HG03196 (cell line): ENCODE measurements at regions not wholly inside any gene's neighbourhood (a gene's known extent, or its start where the extent isn't known, plus 50 kb on each side); places are given as distances from the start of the nearest gene placed in this dataset.

ENCODE experiments used
- ATAC-seq: cut with Tn5 transposase; IDR thresholded peaks from one replicate; pipeline ENCODE4 v1.9.1; 2021; ENCODE audit not compliant: unreplicated experiment

DNA sequence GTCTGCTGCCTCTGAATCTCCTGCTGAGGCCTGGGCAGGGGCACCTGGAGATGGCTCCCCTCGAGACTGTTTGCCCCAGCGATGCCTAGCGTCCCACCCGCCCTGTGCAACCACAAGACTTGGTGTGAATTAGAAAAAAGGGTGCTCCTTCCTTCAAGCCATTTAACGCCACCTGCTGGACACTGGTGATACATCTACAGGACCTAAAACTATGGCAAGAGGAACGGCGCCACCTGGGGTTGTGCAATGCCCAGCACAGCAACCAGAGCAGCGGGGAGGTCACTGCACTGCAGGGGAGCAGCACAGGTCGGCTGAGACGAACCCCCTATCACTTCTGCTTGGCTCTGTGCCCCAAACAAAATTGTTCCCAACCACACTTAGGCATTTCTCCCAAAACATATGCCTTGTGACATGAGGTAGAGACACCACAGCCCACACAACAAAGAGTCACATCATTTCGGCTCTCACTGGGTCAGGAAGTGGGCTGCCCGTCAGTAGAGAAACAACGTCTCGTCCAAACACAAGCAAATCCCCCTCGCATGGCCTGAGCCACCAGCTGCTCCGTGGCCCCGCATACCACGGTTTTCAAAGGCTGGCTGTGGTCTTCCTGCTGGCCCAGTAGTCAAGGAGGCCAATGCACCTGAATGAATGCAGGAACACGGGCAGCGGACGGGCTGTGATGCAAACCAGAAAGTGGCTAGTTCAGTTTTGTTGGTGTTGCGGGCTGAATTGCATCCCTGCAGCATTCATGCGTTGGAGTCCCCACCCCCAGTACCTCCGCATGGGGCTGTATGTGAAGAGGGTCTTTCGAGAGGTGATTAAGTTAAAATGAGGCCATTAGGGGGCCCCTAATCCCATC, 171.9 kb downstream of the SHANK2 start:
- ATAC-seq, result no peak

DNA sequence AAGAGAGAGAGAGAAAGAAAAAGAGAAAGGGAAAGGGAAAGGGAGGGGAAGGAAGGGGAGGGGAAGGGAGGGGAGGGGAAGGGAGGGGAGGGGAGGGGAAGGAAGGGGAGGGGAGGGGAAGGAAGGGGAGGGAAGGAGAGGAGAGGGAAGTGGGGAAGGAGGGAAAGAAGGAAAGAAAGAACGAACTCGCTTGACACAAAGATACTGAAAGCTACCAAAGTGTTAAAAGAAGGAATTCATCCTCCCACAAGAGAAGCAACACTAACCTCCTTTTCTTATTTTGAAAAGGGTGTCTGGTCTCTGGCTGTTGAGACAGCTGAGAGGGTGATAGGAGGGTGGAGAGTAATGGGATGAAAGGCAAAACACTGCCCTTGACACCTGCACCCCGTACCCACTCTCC, 172.6 kb downstream of the SHANK2 start:
- ATAC-seq, result no peak

- no peak for ATAC-seq
These were observed 173.9 kb downstream of the SHANK2 start for GRCh38 chr11:71078482-71078881.

- no peak for ATAC-seq
These were observed 175.7 kb downstream of the SHANK2 start for GRCh38 chr11:71076525-71077304.

DNA sequence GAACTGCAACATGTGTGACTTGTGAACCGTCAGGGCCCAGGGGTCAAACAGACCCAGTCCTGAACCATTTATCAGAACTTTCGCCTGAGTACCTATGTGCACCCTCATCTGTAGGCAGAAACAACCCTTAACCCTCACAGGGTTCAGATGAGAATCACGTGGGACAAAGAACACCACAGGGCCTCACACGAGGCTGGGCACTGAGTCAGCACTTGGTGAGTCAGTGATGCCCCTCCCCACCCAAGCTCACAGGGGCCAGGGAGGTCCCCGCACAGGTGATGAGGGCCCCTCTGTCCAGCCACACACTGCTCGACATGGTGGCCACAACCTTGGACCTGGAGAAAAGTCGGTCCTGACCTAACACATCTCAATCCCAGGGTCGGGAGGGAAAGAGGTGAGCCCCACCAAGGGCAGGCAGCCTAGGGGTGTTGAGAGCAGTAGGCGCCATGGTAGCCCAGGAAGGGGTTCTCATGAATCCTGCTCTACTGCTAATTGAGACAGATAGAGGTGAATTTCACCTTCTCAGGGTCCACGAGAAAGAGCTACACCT, 176.4 kb downstream of the SHANK2 start:
- ATAC-seq, result no peak

GRCh38 chr11:71075116-71075720, 177.2 kb downstream of the SHANK2 start:
- ATAC-seq, result no peak

GRCh38 chr11:71071736-71072509, 180.5 kb downstream of the SHANK2 start:
- ATAC-seq, result no peak

GRCh38 chr11:71070490-71071453, 181.6 kb downstream of the SHANK2 start:
- no peak for ATAC-seq

DNA sequence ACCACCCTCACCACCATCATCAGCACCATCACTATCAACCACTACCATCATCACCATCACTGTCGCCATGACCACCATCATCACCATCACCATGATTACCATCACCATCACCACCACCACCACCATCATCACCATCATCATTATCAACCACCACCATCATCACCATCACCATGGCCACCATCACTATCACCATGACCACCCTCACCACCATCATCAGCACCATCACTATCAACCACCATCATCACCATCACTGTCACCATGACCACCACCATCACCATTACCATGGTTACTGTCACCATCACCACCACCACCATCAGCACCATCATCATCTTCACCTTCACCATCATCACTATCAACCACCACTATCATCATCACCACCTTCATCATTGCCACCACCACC, 183.4 kb downstream of the SHANK2 start:
- ATAC-seq, result no peak

DNA sequence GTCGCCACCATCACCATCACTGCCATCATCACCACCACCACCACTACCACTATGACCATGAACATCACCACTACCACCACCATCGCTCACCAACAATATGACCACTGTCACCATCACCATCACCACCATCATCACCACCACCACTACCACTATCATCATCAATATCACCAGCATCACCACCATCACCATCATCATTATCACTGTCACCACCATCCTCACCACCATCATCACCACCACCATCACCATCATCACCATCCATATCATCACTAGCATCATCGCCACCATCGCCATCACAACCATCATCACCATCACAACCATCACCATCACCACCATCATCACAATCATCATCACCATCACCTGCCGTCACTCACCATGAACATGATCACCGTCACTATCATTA, 184.6 kb downstream of the SHANK2 start:
- ATAC-seq, result no peak

GRCh38 chr11:71066311-71066710, 186.1 kb downstream of the SHANK2 start:
- no peak for ATAC-seq

DNA sequence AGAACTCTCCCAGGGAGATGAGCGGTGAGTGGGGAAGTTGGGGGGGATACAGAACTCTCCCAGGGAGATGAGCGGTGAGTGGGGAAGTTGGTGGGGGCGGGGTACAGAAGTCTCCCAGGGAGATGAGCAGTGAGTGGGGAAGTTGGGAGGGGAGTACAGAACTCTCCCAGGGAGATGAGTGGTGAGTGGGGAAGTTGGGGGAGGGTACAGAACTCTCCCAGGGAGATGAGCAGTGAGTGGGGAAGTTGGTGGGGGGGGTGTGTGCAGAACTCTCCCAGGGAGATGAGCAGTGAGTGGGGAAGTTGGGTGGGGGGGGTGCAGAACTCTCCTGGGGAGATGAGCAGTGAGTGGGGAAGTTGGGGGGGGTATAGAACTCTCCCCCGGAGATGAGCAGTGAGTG, 186.5 kb downstream of the SHANK2 start:
- ATAC-seq, result no peak

DNA sequence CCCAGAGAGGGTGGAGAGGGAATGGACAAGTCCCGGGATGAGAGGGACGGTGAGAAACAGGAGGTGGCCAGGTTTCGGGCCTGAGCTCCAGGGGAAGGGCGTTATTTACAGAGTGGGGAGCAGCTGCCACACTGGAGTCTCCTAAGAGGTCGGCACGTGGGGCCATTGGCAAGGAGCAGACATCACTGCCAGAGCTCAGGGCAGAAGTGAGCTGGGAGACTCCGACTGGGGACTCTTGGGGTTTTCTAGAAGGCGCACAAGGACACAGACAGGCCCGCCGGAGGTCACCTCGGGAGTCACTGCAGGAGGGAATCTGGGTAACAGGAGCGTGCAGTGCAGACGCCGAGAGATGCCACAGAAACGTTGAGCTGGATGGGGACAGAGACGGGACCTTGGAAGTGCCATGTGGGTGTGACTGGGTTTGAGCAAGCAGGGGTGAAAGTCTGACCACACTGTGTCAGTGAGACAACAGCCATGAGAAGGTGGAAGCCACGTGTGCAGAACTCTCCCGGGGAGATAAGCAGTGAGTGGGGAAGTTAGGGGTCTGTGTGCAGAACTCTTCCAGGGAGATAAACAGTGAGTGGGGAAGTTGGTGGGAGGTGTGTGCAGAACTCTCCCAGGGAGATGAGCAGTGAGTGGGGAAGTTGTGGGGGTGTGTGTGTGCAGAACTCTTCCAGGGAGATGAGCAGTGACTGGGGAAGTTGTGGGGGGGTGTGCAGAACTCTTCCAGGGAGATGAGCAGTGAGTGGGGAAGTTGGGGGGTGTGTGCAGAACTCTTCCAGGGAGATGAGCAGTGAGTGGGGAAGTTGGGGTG, 187.5 kb downstream of the SHANK2 start:
- ATAC-seq, result no peak

DNA sequence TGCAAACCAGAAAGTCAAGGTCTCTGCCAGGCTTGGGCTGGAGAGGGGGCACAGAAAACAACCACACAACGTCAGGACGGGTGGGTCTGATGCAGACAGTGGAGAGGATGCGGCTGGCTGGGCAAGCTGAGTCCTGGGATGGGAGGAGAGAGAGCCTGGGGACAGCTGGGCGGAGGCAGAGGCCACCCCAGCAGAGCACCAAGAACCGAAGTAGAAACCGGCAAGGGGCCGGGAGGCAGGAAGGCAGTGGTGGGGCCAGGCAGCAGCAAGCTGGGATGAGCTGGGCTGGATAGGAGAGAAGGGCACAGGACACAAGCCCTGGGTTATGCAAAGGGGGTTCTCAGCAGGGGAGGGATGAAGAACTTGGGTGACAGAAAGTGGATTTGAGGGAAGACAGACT, 188.2 kb downstream of the SHANK2 start:
- ATAC-seq, result no peak

DNA sequence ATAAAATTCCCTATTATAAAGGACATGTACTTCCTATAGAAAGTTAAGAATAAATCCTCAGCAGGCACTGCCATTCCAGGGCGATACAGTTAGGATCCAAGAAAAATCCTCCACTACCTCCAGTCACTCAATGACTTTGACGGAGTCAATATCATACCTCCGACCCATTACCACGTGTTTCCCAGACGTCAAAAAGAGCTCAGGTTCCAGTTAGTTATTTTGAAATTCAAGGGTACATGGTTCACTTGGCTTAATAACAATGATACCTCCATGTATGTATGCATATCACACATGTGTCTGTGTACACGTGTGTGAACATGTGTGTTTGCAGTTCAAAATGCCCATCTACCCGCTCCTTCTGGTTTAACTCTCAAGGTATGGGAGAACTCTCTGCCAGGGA, 189.2 kb downstream of the SHANK2 start:
- no peak for ATAC-seq

DNA sequence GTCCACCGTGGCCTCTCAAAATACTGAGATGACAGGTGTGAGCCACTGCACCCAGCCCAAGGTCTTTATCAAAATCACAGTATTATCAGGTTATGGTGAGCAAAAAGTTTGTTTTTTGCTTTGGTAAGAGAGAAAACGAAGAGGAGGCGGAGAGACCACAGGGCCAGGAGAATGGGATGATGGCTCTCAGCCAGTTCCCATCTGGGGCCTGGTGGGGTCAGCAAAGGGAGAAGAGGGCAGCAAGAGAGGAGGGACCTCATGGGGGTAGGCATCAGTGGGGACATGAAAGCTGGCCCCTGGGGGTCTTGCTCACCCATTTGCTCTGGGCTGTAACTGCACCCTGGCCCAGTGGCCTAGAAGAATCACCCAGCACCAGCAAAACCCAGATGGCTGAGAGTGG, 190.2 kb downstream of the SHANK2 start:
- no peak for ATAC-seq

- ATAC-seq, result no peak
These were observed 192.0 kb downstream of the SHANK2 start for GRCh38 chr11:71060391-71060791.

DNA sequence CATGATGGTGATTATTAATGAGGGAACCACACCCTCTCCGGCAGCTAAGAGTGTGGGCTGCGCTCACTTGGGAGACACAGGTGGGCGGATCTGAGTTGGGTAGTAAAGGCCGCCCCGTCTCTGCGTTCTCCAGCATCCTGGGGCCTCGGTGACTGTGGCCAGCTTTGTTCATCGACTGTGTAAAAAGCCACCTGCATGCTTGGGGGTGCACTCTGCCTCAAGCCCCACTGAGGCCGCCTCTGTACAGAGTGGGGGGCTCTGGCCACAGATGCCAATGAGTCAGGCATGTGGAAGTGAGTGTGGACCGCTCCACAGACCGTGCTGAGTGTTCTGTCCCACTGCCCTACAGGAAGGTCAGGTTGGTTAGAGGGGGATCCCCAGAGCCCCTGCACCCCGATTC, 192.7 kb downstream of the SHANK2 start:
- ATAC-seq, result no peak

DNA sequence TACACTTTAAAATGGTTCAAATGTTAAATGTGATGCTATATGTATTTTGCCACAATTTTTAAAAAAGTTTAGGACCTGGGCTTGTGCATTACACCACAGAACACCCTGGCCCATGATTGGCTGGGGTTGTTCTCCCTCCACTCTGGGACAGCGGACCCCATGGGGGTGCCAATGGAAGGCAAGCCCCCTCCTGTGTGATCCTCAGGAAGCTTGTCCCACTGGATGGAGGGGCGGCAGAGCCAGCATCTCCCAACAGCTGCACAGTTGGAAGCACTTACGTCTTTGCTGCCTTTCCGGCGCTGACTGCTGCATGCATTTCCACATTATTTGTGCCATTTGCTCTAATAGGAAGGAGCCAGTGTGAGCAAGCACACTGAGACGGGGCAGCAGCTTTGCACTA, 196.5 kb downstream of the SHANK2 start:
- ATAC-seq, result no peak
